HepG2 (cell line): ENCODE measurements at regions not wholly inside any gene's neighbourhood (a gene's known extent, or its start where the extent isn't known, plus 50 kb on each side); places are given as distances from the start of the nearest gene placed in this dataset.

Source experiments
- ATAC-seq: fragments of 200-7000 bp; cut with Tn5 transposase; 3 replicates; pipeline ENCODE4 v1.9.1; 2020; ENCODE audit warnings: mild to moderate bottlenecking, moderate library complexity
- BruUV-seq: library from RNA; stranded (reverse); fragments of 400-500 nt; replicated peaks from 2 replicates; lab custom pipeline; 2021; lab: Mats Ljungman, UMichigan
- CTCF ChIA-PET: fragments of 300-600 bp; formaldehyde crosslinking; extraction: SDS; loops from one replicate; lab custom pipeline; 2021; ENCODE audit warnings: low total read pairs, inconsistent platforms, low intra/inter-chr PET ratio; lab: Yijun Ruan, JAX
- POLR2A ChIA-PET: fragments of 350-600 bp; sonication (Branson Sonifier 250); formaldehyde crosslinking; loops from one replicate; lab custom pipeline; 2020; ENCODE audit warnings: antibody characterized with exemption, inconsistent platforms; lab: Yijun Ruan, JAX
- DNase-seq: peaks from one replicate; pipeline ENCODE4 v3.0.0-alpha.2; 2015; ENCODE audit warnings: low spot score
- FAIRE-seq: peaks from 3 replicates; lab custom pipeline; 2011; peaks lifted over from hg19 to GRCh38; lab: Jason Lieb, UNC
- H2AFZ ChIP-seq: one replicate; pipeline ENCODE4 v1.6.1; 2011; ENCODE audit warnings: low read length, inconsistent platforms
- H3K27ac ChIP-seq: fragments of 300-600 bp; 3 replicates; pipeline ENCODE4 v1.8.0; 2011; ENCODE audit warnings: mixed run types, mild to moderate bottlenecking, mixed read lengths, low read length, inconsistent platforms; ENCODE audit not compliant: insufficient read depth; ENCODE audit errors: extremely low read length
- H3K27me3 ChIP-seq, 2 experiments: fragments of 200-600 bp in 1 of 2; 2 replicates in 1 of 2; 3 replicates in 1 of 2; pipeline versions ENCODE4 v1.6.0 to v1.8.0; 2011; ENCODE audit warnings: low read length in 2 of 2, mild to moderate bottlenecking in 2 of 2, moderate library complexity in 2 of 2, inconsistent platforms in 1 of 2; ENCODE audit not compliant: insufficient read depth in 2 of 2, control insufficient read depth in 1 of 2
- H3K36me3 ChIP-seq, 2 experiments: fragments of 200-600 bp in 1 of 2; replicated peaks in 1 of 2; 2 replicates in 1 of 2; 3 replicates in 1 of 2; pipeline versions ENCODE4 v1.5.1 to v1.8.0; 2011; ENCODE audit warnings: low read length in 2 of 2, inconsistent platforms in 1 of 2; ENCODE audit not compliant: insufficient read depth in 2 of 2, control insufficient read depth in 1 of 2
- H3K4me1 ChIP-seq: 2 replicates; pipeline ENCODE4 v1.5.1; 2012; ENCODE audit warnings: low read length, inconsistent platforms; ENCODE audit not compliant: insufficient read depth
- H3K4me2 ChIP-seq: 2 replicates; pipeline ENCODE4 v1.6.0; 2011; ENCODE audit warnings: low read depth, low read length, inconsistent platforms
- H3K4me3 ChIP-seq, 3 experiments: fragments of 200-600 bp in 1 of 3; sonication (generic), shearing (Covaris generic) in 1 of 3; replicated peaks in 1 of 3; 2 replicates each; pipeline ENCODE4 v1.5.1; 2011 to 2016; ENCODE audit warnings: low read length in 3 of 3, inconsistent platforms in 2 of 3, low read depth in 2 of 3, mild to moderate bottlenecking in 2 of 3, control low read depth in 1 of 3, mixed read lengths in 1 of 3; ENCODE audit not compliant: insufficient read depth in 1 of 3
- H3K79me2 ChIP-seq: one replicate; pipeline ENCODE4 v1.6.1; 2011; ENCODE audit warnings: low read length, inconsistent platforms; ENCODE audit not compliant: insufficient read depth
- H3K9ac ChIP-seq: 2 replicates; pipeline ENCODE4 v1.6.0; 2011; ENCODE audit warnings: mild to moderate bottlenecking, low read depth, low read length, inconsistent platforms; ENCODE audit not compliant: insufficient read depth
- H3K9me3 ChIP-seq: 2 replicates; pipeline ENCODE4 v1.5.1; 2012; ENCODE audit warnings: mild to moderate bottlenecking, low read length
- H4K20me1 ChIP-seq: 2 replicates; pipeline ENCODE4 v1.6.0; 2011; ENCODE audit warnings: inconsistent platforms, mild to moderate bottlenecking, low read length, moderate library complexity; ENCODE audit not compliant: insufficient read depth
- DMAP1 ChIP-seq: IDR thresholded peaks from 2 replicates; pipeline ENCODE4 v1.6.1; 2016
- ETV5 ChIP-seq: IDR thresholded peaks from 2 replicates; pipeline ENCODE4 v1.6.1; 2018; ENCODE audit warnings: missing biosample characterization, missing genetic modification reagents, inconsistent platforms, borderline replicate concordance
- HBP1 ChIP-seq: IDR thresholded peaks from 2 replicates; pipeline ENCODE4 v1.6.1; 2016; ENCODE audit warnings: low read depth, control low read depth
- MXD3 ChIP-seq: IDR thresholded peaks from 2 replicates; pipeline ENCODE4 v1.6.1; 2016; ENCODE audit warnings: mild to moderate bottlenecking, missing biosample characterization, missing genetic modification reagents
- MYC ChIP-seq: sonication (generic); formaldehyde crosslinking; IDR thresholded peaks from 2 replicates; pipeline ENCODE4 v1.9.0; 2021; ENCODE audit warnings: missing genetic modification reagents, borderline replicate concordance
- NONO ChIP-seq, 2 experiments: fragments of 450-650 bp in 1 of 2; sonication (generic) in 1 of 2; formaldehyde crosslinking in 1 of 2; IDR thresholded peaks in 1 of 2; conservative IDR thresholded peaks in 1 of 2; 2 replicates each; pipeline versions ENCODE4 v1.6.1 to v1.8.0; 2017 to 2022; ENCODE audit warnings: mild to moderate bottlenecking in 1 of 2, missing genetic modification reagents in 1 of 2, moderate library complexity in 1 of 2
- POLR2G ChIP-seq: fragments of 200-400 bp; formaldehyde crosslinking; IDR thresholded peaks from 2 replicates; pipeline ENCODE4 v1.6.1; 2018; ENCODE audit warnings: mild to moderate bottlenecking, low read depth, low read length, moderate library complexity
- ZC3H13 ChIP-seq: sonication (generic); formaldehyde crosslinking; IDR thresholded peaks from 2 replicates; pipeline ENCODE4 v1.8.1; 2023; ENCODE audit warnings: mild to moderate bottlenecking, missing genetic modification reagents, moderate library complexity
- ZFAT ChIP-seq: sonication (generic); formaldehyde crosslinking; conservative IDR thresholded peaks from 2 replicates; pipeline ENCODE4 v1.8.1; 2023; ENCODE audit warnings: missing genetic modification reagents, inconsistent platforms
- ZNF558 ChIP-seq: sonication (generic); formaldehyde crosslinking; IDR thresholded peaks from 2 replicates; pipeline ENCODE4 v1.9.0; 2022; ENCODE audit warnings: mild to moderate bottlenecking, missing genetic modification reagents, borderline replicate concordance
- ZNF737 ChIP-seq: sonication (generic); formaldehyde crosslinking; IDR thresholded peaks from 2 replicates; pipeline ENCODE4 v1.5.0; 2020; ENCODE audit warnings: missing genetic modification reagents, mild to moderate bottlenecking, borderline replicate concordance
- WGBS: methylation state at CpG from one replicate; pipeline ENCODE4 v1.1.6; 2017; ENCODE audit warnings: low lambda C conversion rate; 5-methylcytosine and 5-hydroxymethylcytosine counted together
- in situ Hi-C: cut with HindIII; loops from 2 replicates; pipeline ENCODE4 v1.10.0; 2017; ENCODE audit warnings: low pct_unique_long_range_greater_than_20kb; ENCODE audit not compliant: extremely low pct_ligation_motif_present
- intact Hi-C: fragments of 100-400 bp; cut with micrococcal nuclease; formaldehyde crosslinking; loops from one replicate; pipeline ENCODE4 v1.10.0; 2022; ENCODE audit not compliant: unreplicated experiment

GRCh38 chr11:95652002-95652472, 137.5 kb downstream of the FAM76B start:
- Histone ChIP-seq H3K79me2 (no peaks in the 10 kb centered on the region), H3K9ac (no peak overlapping the region), H3K4me3 (no peak overlapping the region), H3K4me1 (no peaks in the 10 kb centered on the region), H3K4me2 (no peak overlapping the region), H3K36me3 (no peaks in the 10 kb centered on the region)
- 33% methylated on average over 3 of the region's 3 CpGs for WGBS
- no TSS peak for BruUV-seq
- POLR2A ChIA-PET = no interaction called here
- no peak for ATAC-seq
- in situ Hi-C loops = no loop called here
- DNase-seq = no peak
- TF ChIP-seq HBP1 = no peak
- TF ChIP-seq ETV5 (CRISPR knock-in tag) = no peak
- no peak for TF ChIP-seq ZFAT (CRISPR knock-in tag)
- TF ChIP-seq ZC3H13 (CRISPR knock-in tag) = no peak
- TF ChIP-seq ZNF558 (CRISPR knock-in tag) = no peak
- no peak for TF ChIP-seq NONO (IDR thresholded peaks at IDR 0.05)
- TF ChIP-seq NONO (CRISPR knock-in tag; conservative IDR thresholded peaks at IDR 0.05) = no peak
- TF ChIP-seq POLR2G = no peak
- no peak for TF ChIP-seq DMAP1 (CRISPR knock-in tag)
- TF ChIP-seq MYC (CRISPR knock-in tag) = no peak
- TF ChIP-seq ZNF737 = no peak
- no peak for TF ChIP-seq MXD3 (CRISPR knock-in tag)
- TF ChIP-seq, all 625 proteins: peak for 0
- no peak overlapping the region for H2AFZ ChIP-seq
- CTCF ChIA-PET = no interaction called here
- FAIRE-seq = no peak
- intact Hi-C loops = no loop called here
- H3K9me3 ChIP-seq = no peaks in the 10 kb centered on the region
- H3K27me3 ChIP-seq = no peaks in the 10 kb centered on the region; a peak in 1 of 5 replicates
- H3K27ac ChIP-seq = no peak overlapping the region
- H4K20me1 ChIP-seq = no peaks in the 10 kb centered on the region
